Liver (tissue), 3 donors: ENCODE measurements at regions not wholly inside any gene's neighbourhood (a gene's known extent, or its start where the extent isn't known, plus 50 kb on each side); places are given as distances from the start of the nearest gene placed in this dataset.

Source experiments
- ATF3 ChIP-seq: IDR thresholded peaks from 2 replicates; pipeline ENCODE4 v1.6.1; 2016; ENCODE audit warnings: antibody characterized with exemption
- CTCF ChIP-seq: fragments of 150-350 bp; IDR thresholded peaks from 2 replicates; pipeline ENCODE4 v1.5.1; 2017; ENCODE audit warnings: improper control_type of control experiment, low read depth, low read length; ENCODE audit not compliant: missing input control
- EGR1 ChIP-seq, 2 donors: IDR thresholded peaks; 2 replicates each; pipeline ENCODE4 v1.6.1; 2016 to 2018; ENCODE audit warnings: antibody characterized with exemption in 2 of 2, low read depth in 2 of 2
- FOXA1 ChIP-seq: IDR thresholded peaks from 2 replicates; pipeline ENCODE4 v1.6.1; 2016; ENCODE audit warnings: antibody characterized with exemption
- HNF4G ChIP-seq: IDR thresholded peaks from 2 replicates; pipeline ENCODE4 v1.6.1; 2016; ENCODE audit warnings: antibody characterized with exemption
- JUND ChIP-seq, 2 donors: IDR thresholded peaks; 2 replicates each; pipeline ENCODE4 v1.6.1; 2016; ENCODE audit warnings: antibody characterized with exemption in 2 of 2
- RAD21 ChIP-seq, 2 donors: IDR thresholded peaks; 2 replicates each; pipeline ENCODE4 v1.6.1; 2016; ENCODE audit warnings: antibody characterized with exemption in 2 of 2, mild to moderate bottlenecking in 2 of 2
- SP1 ChIP-seq: IDR thresholded peaks from 2 replicates; pipeline ENCODE4 v1.6.1; 2018; ENCODE audit warnings: antibody characterized with exemption, mild to moderate bottlenecking
- TAF1 ChIP-seq: conservative IDR thresholded peaks from 2 replicates; pipeline ENCODE4 v1.6.1; 2016; ENCODE audit warnings: antibody characterized with exemption, mild to moderate bottlenecking
- YY1 ChIP-seq: IDR thresholded peaks from 2 replicates; pipeline ENCODE4 v1.6.1; 2016; ENCODE audit warnings: antibody characterized with exemption, mild to moderate bottlenecking
- TF ChIP-seq, protein P1 (sequence below): IDR thresholded peaks from 2 replicates; pipeline ENCODE4 v1.6.1; 2016; ENCODE audit warnings: antibody characterized with exemption
- TF ChIP-seq, protein P2 (sequence below): IDR thresholded peaks from 2 replicates; pipeline ENCODE4 v1.6.1; 2016; ENCODE audit warnings: antibody characterized with exemption, mild to moderate bottlenecking
- donor health status: healthy.
- donor health status: healthy.

- TF ChIP-seq, protein P1, sequence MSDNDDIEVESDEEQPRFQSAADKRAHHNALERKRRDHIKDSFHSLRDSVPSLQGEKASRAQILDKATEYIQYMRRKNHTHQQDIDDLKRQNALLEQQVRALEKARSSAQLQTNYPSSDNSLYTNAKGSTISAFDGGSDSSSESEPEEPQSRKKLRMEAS = no peak
- TF ChIP-seq CTCF (no peak), FOXA1 (no peak), ATF3 (no peak), JUND (IDR thresholded peaks at IDR 0.05) (no peak), RAD21 (IDR thresholded peaks at IDR 0.05) (no peak), HNF4G (no peak), TAF1 (no peak), YY1 (no peak), EGR1 (IDR thresholded peaks at IDR 0.05; ENCODE audit: low read depth in 2 of 2) (no peak), SP1 (no peak)
- TF ChIP-seq, protein P2, sequence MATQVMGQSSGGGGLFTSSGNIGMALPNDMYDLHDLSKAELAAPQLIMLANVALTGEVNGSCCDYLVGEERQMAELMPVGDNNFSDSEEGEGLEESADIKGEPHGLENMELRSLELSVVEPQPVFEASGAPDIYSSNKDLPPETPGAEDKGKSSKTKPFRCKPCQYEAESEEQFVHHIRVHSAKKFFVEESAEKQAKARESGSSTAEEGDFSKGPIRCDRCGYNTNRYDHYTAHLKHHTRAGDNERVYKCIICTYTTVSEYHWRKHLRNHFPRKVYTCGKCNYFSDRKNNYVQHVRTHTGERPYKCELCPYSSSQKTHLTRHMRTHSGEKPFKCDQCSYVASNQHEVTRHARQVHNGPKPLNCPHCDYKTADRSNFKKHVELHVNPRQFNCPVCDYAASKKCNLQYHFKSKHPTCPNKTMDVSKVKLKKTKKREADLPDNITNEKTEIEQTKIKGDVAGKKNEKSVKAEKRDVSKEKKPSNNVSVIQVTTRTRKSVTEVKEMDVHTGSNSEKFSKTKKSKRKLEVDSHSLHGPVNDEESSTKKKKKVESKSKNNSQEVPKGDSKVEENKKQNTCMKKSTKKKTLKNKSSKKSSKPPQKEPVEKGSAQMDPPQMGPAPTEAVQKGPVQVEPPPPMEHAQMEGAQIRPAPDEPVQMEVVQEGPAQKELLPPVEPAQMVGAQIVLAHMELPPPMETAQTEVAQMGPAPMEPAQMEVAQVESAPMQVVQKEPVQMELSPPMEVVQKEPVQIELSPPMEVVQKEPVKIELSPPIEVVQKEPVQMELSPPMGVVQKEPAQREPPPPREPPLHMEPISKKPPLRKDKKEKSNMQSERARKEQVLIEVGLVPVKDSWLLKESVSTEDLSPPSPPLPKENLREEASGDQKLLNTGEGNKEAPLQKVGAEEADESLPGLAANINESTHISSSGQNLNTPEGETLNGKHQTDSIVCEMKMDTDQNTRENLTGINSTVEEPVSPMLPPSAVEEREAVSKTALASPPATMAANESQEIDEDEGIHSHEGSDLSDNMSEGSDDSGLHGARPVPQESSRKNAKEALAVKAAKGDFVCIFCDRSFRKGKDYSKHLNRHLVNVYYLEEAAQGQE = no peak
These were observed 797.6 kb upstream of the PABPC4L start for GRCh38 chr4:134999169-134999568.
